GM19239 (cell line): ENCODE measurements at regions not wholly inside any gene's neighbourhood (a gene's known extent, or its start where the extent isn't known, plus 50 kb on each side); places are given as distances from the start of the nearest gene placed in this dataset.

Experiments used
- DNase-seq: peaks from one replicate; pipeline ENCODE4 v3.0.0; 2011; ENCODE audit warnings: low spot score; ENCODE audit not compliant: insufficient read length
- FAIRE-seq: peaks from 2 replicates; lab custom pipeline; 2011; peaks lifted over from hg19 to GRCh38; lab: Jason Lieb, UNC

- FAIRE-seq (peak; percentile 91), DNase-seq (peak; percentile 21)
Observed at GRCh38 chr5:124453221-124454051, 293.0 kb downstream of the ZNF608 start.

DNA sequence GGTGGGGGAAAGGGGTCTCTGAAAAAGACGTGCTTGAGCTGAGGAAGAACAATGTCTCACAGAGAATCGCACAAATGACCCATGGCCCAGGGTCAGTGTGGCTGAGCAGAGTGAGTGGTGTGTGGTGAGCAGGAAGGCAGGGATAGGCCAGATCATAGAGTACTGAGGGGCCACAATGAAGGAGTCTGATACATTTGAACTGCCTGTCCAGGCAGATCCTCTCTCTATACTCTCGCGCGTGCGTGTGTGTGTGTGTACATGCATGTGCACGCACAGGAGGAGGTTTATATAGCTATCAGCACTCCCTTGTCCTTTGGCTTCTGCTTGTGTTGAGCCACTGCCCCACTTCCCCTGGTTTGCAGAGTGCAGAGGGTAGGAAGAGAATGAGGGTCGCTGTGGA, 294.0 kb downstream of the ZNF608 start:
- FAIRE-seq (no peak), DNase-seq (no peak)

- DNase-seq (no peak), FAIRE-seq (no peak)
Observed at GRCh38 chr5:124451721-124452383, 294.6 kb downstream of the ZNF608 start.

- FAIRE-seq (no peak), DNase-seq (no peak)
Observed at GRCh38 chr5:124446120-124446519, 300.3 kb downstream of the ZNF608 start.

DNA sequence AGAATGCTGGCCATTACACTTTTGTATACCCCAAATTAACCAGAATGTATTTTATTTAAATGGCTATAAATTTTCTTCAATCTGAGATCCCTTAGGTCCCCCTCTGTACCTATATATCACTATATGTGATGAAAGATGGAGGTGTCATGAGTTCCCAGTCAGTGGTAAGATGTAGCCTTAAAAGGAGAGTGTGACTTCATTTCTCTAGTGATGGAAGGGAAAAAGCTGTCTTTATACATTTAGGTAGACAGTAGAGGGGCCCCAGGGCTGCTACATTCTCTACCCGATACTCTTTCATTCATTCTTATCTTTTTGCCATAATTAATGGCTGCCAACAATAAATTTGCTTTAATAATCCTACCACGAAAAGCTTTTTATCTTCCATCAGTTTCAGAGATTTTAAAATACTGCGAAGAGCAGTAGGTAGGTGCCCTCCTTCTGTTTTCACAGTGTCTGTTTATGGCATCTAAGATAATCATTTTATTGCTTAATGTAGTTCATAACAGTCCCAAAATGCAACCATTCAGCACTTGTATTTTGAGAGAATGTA, 301.3 kb downstream of the ZNF608 start:
- FAIRE-seq (no peak), DNase-seq (no peak)

DNA sequence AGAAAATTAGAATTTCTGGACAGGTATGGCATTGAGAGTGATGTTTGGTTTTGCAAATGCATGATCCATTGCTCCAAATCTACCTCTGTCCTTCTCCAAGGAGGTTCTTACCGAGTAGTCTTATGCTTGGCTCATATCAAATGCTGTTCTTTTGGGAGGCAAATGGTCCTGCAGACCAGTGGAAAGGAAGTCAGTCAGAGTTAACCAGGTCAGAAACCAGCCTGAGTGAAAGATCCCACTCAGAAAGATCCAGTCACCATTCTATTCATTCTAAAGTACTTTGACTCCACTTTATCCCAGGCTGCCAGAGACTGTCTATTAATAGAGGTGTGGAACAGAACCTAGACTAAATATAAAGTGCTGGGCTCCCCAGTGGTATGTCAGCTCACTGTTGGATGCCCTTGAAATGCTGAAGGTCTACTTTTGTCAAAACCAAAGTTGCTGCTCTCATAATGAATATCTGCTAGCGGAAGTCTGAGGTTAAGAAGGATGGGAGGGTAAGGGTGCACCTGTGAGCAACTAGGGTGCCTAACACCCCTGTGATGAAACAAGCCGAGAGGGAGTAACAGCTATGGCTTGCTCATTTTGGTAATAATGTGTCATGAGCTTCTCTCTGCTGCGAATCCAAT, 302.2 kb downstream of the ZNF608 start:
- FAIRE-seq, result peak; percentile 93
- DNase-seq, result peak; percentile 17

GRCh38 chr5:124440471-124440870, 306.0 kb downstream of the ZNF608 start:
- FAIRE-seq, result no peak

DNA sequence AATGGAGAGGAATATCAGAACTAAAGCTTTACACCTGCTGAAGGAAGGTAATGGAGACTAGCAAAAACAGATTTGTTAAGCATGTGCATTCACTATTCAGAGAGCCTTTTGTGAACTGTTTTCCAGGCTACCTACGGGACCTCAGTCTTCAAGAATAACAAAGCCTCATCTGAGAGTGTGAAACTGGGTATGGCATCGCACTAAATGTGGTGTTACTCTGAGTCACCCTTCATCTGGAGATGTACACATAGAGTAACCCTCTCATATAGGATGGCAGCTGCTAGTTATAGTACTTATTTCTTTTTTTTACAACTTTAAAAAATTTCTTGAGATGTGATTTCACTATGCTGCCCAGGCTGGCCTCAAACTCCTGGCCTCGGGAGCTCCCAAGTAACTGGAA, 306.8 kb downstream of the ZNF608 start:
- DNase-seq (no peak), FAIRE-seq (no peak)

More at GRCh38 chr5:124440471-124440870, 306.0 kb downstream of the ZNF608 start:
- DNase-seq, result no peak

- FAIRE-seq, result no peak
Observed at GRCh38 chr5:124438903-124439281, 307.5 kb downstream of the ZNF608 start.

DNA sequence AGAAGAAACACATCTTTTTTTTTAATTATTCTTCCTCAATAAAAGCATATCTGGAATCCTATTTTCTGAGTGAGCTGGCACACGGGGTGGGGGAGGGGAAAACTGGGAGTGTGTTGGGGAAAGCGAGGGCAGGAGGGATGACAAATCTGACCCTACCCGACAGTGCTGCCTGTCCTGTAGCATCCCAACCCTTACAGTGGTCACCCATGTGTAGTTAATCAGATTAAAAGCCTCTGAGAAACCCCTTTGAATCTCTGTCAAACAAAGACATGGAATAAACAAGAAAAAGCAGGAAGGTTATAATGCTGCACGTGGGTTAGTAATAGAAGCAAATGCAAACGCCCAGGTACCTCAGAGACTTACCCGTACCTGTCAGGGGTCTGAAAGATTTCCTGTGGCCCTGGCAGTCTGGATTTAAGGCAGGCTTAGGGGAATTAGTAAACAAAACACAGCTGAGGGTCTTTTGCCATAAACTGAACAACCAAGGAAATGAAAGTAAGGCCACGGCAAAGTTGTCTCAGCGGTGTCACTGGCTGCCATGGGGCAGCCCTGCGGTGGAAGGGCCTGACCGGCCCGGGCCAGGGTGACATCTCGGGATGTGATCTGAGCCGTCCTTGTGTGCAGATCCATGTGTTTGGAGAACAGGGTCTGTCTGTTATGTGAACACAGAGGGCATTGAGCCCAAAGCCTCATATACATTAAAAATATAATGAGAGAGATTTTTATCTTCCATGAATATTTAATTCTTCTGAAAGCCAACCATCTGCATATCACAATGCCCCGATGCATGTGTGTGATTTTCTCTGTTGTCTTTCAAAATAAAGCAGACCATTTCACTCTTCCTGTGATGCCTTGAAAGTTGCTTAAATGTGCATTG, 308.2 kb downstream of the ZNF608 start:
- DNase-seq, result no peak
- no peak for FAIRE-seq

More at GRCh38 chr5:124438903-124439281, 307.5 kb downstream of the ZNF608 start:
- no peak for DNase-seq

GRCh38 chr5:124436294-124436693, 310.1 kb downstream of the ZNF608 start:
- no peak for DNase-seq
- no peak for FAIRE-seq

DNA sequence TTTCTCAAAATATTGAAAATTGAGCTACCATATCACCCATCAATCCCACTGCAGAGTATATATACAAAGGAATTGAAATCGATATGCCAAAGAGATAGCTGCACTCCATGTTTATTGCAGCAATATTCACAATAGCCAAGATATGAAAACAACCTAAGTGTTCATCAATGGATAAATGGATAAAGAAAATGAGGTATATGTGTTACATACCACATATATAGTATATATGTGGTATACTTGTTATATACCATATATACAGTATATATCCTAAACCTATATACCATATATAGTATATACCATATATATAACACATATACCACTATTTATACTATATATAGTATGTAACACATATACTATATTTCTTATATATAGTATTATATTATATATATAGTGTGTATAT, 313.3 kb downstream of the ZNF608 start:
- DNase-seq, result no peak
- no peak for FAIRE-seq

- DNase-seq, result no peak
- no peak for FAIRE-seq
Observed at GRCh38 chr5:124421584-124421983, 324.9 kb downstream of the ZNF608 start.

- no peak for DNase-seq
- FAIRE-seq, result no peak
Observed at GRCh38 chr5:124420952-124421351, 325.5 kb downstream of the ZNF608 start.

- no peak for DNase-seq
- no peak for FAIRE-seq
Observed at GRCh38 chr5:124419531-124419930, 326.9 kb downstream of the ZNF608 start.

GRCh38 chr5:124418390-124418789, 328.0 kb downstream of the ZNF608 start:
- no peak for FAIRE-seq
- no peak for DNase-seq

GRCh38 chr5:124417196-124417595, 329.2 kb downstream of the ZNF608 start:
- no peak for FAIRE-seq
- DNase-seq, result no peak

DNA sequence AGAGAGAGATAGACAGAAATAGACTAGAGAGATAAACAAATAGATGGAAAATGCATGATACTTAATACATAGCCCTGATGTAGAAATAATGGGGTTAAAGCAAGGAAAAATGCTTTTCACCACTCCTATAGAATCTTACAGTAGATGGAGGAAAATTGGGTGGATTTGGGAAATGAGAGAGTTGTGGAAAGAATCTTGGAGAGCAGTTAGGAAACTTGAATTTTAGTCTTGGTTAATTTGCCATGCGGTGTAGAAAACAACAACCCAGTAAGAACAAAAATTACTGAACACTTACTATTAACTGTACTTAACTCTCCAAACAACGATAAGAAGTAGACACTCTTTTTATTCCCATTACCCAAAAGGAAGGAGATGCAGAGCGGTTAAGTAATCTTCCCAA, 329.8 kb downstream of the ZNF608 start:
- no peak for FAIRE-seq
- DNase-seq, result no peak

GRCh38 chr5:124414973-124415372, 331.5 kb downstream of the ZNF608 start:
- no peak for FAIRE-seq
- DNase-seq, result no peak
